Spleen (tissue), 11 donors: ENCODE measurements at regions not wholly inside any gene's neighbourhood (a gene's known extent, or its start where the extent isn't known, plus 50 kb on each side); places are given as distances from the start of the nearest gene placed in this dataset.

Experiments
- DNase-seq: peaks from one replicate; pipeline ENCODE4 v3.0.0-alpha.2; 2020
- H3K27ac ChIP-seq, 8 donors: fragments of 200-600 bp; sonication (generic) in 7 of 8; 1 replicate in 4 of 8; 2 replicates in 4 of 8; pipeline versions ENCODE4 v1.5.0 to v1.8.0; 2016 to 2021; ENCODE audit warnings: inconsistent platforms in 4 of 8, mild to moderate bottlenecking in 4 of 8, moderate library complexity in 1 of 8
- H3K27me3 ChIP-seq, 7 donors: fragments of 200-600 bp; sonication (generic) in 6 of 7; replicated peaks in 1 of 7; 1 replicate in 4 of 7; 2 replicates in 3 of 7; pipeline versions ENCODE4 v1.5.0 to v1.8.0; 2016 to 2021; ENCODE audit warnings: inconsistent platforms in 3 of 7, mild to moderate bottlenecking in 1 of 7
- H3K36me3 ChIP-seq, 6 donors: fragments of 200-600 bp; sonication (generic) in 5 of 6; 1 replicate in 4 of 6; 2 replicates in 2 of 6; pipeline versions ENCODE4 v1.5.0 to v1.8.0; 2016 to 2021; ENCODE audit warnings: inconsistent platforms in 2 of 6
- H3K4me1 ChIP-seq, 6 donors: fragments of 200-600 bp; sonication (generic) in 5 of 6; 1 replicate in 3 of 6; 2 replicates in 3 of 6; pipeline versions ENCODE4 v1.5.0 to v1.8.0; 2016 to 2021; ENCODE audit warnings: inconsistent platforms in 3 of 6
- H3K4me3 ChIP-seq, 8 donors: fragments of 200-600 bp; sonication (generic) in 7 of 8; 1 replicate in 4 of 8; 2 replicates in 4 of 8; pipeline versions ENCODE4 v1.5.0 to v1.8.0; 2016 to 2021; ENCODE audit warnings: inconsistent platforms in 4 of 8, mild to moderate bottlenecking in 4 of 8, moderate library complexity in 2 of 8
- H3K9me3 ChIP-seq, 8 donors: fragments of 200-600 bp; sonication (generic) in 7 of 8; 1 replicate in 4 of 8; 2 replicates in 4 of 8; pipeline versions ENCODE4 v1.5.0 to v1.8.0; 2016 to 2021; ENCODE audit warnings: inconsistent platforms in 4 of 8
- CTCF ChIP-seq, 11 experiments: fragments of 200-600 bp in 7 of 11; fragments of 450-650 bp in 4 of 11; sonication (generic) in 4 of 11; IDR thresholded peaks in 8 of 11; conservative IDR thresholded peaks in 3 of 11; 1 replicate in 7 of 11; 2 replicates in 4 of 11; pipeline versions ENCODE4 v1.4.0 to v1.8.0; 2016 to 2021; ENCODE audit warnings: antibody characterized with exemption in 11 of 11, inconsistent platforms in 4 of 11, mild to moderate bottlenecking in 1 of 11
- POLR2A ChIP-seq, 3 donors: fragments of 450-650 bp; IDR thresholded peaks; one replicate each; pipeline ENCODE4 v1.5.1; 2017; ENCODE audit warnings: antibody characterized with exemption in 3 of 3, mild to moderate bottlenecking in 1 of 3
- POLR2AphosphoS5 ChIP-seq, 3 donors: sonication (generic); formaldehyde crosslinking; IDR thresholded peaks; one replicate each; pipeline ENCODE4 v1.5.1; 2017; ENCODE audit warnings: antibody characterized with exemption in 3 of 3
- WGBS, 5 donors: extraction: QIAGEN DNeasy Blood & Tissue Kit in 3 of 5; methylation state at CpG; one replicate each; pipeline versions ENCODE4 v1.1.5 to v1.1.7; 2013 to 2018; 5-methylcytosine and 5-hydroxymethylcytosine counted together
- intact Hi-C: fragments of 100-400 bp; cut with DNase I; formaldehyde crosslinking; loops from one replicate; pipeline ENCODE4 v1.15.0; 2023; ENCODE audit warnings: low total_unique reads
- donor health status: healthy with polysubstance abuse.
- donor health status: DM: no; HTN: no; CAD: no; lungs with moderate emphysema.
- donor health status: DM: no; HTN: no; CAD: no.
- donor health status: Bipolar disorder and iron deficiency.
- donor health status: healthy.
- donor health status: DM: no; HTN: no; CAD: no.
- donor health status: DM: yes; HTN: yes; CAD: no.

GRCh38 chr1:229948438-229948837 is 118.6 kb upstream of the GALNT2 start:
- WGBS, 5 donors: 75 to 89% (median 83%) methylated on average over 9 of the region's 9 CpGs
- H3K27me3 ChIP-seq: peaks cover 0 to 7% (median 0%) of the 10 kb centered on the region in 7 donors
- H3K27ac ChIP-seq: no peak overlapping the region

GRCh38 chr1:229949500-229949899 is 117.5 kb upstream of the GALNT2 start:
- intact Hi-C loops: no loop called here
- Histone ChIP-seq H3K27ac (no peak overlapping the region), H3K4me3 (no peak overlapping the region), H3K36me3 (no peaks in the 10 kb centered on the region), H3K27me3 (peaks cover 0 to under 1% (median 0%) of the 10 kb centered on the region in 7 donors), H3K4me1 (no peaks in the 10 kb centered on the region), H3K9me3 (no peaks in the 10 kb centered on the region)
- TF ChIP-seq CTCF (IDR thresholded peaks at IDR 0.05 in 8 of 11, conservative IDR thresholded peaks at IDR 0.05 in 3 of 11) (no peak), POLR2AphosphoS5 (IDR thresholded peaks at IDR 0.05) (no peak), POLR2A (IDR thresholded peaks at IDR 0.05) (no peak)
- DNase-seq: no peak
- WGBS, 5 donors: 71 to 88% (median 74%) methylated on average over 3 of the region's 3 CpGs

More at GRCh38 chr1:229948438-229948837, 118.6 kb upstream of the GALNT2 start:
- Histone ChIP-seq H3K4me1 (no peaks in the 10 kb centered on the region), H3K36me3 (no peaks in the 10 kb centered on the region), H3K4me3 (no peak overlapping the region), H3K9me3 (no peaks in the 10 kb centered on the region)
- TF ChIP-seq CTCF (IDR thresholded peaks at IDR 0.05 in 8 of 11, conservative IDR thresholded peaks at IDR 0.05 in 3 of 11) (no peak), POLR2A (IDR thresholded peaks at IDR 0.05) (no peak), POLR2AphosphoS5 (IDR thresholded peaks at IDR 0.05) (no peak)
- intact Hi-C loops: no loop called here
- DNase-seq: no peak

DNA sequence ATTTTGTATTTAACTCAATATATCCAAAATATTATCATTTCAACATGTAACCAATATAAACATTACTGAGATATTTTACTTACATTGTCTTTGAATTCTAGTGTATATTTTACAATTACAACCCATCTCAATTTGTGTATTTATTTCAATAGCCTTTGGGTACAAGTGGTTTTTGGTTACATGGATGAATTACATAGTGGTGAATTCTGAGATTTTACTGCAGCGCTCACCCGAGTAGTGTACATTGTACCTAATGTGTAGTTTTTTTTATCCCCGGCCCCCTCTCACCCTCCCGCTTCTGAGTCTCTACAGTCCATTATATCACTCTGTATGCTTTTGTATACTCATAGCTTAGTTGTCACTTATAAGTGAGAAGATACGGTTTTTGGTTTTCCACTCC is 117.0 kb upstream of the GALNT2 start:
- no peak for DNase-seq
- Histone ChIP-seq H3K4me1 (no peaks in the 10 kb centered on the region), H3K36me3 (no peaks in the 10 kb centered on the region), H3K4me3 (no peak overlapping the region), H3K27me3 (no peaks in the 10 kb centered on the region), H3K27ac (no peak overlapping the region), H3K9me3 (no peaks in the 10 kb centered on the region)
- 91 to 96% (median 94%) methylated on average over 5 of the region's 5 CpGs for WGBS, 5 donors
- TF ChIP-seq CTCF (IDR thresholded peaks at IDR 0.05 in 8 of 11, conservative IDR thresholded peaks at IDR 0.05 in 3 of 11) (no peak), POLR2A (IDR thresholded peaks at IDR 0.05) (no peak), POLR2AphosphoS5 (IDR thresholded peaks at IDR 0.05) (no peak)
- intact Hi-C loops: no loop called here

DNA sequence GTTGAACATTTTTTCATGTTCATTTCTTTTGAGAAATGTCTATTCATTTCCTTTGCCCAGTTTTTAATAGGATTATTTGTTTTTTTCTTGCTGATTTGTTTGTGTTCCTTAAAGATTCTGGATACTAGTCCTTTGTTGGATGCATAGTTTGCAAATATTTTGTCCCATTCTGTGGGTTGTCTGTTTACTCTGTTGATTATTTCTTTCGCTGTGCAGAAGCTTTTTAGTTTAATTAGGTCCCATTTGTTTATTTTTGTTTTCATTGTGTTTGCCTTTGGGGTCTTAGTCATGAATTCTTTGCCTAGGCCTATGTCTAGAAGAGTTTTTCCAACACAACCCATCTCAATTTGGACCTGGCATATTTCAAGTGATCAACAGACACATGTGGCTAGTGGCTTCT is 116.1 kb upstream of the GALNT2 start:
- H3K4me1 ChIP-seq: no peaks in the 10 kb centered on the region
- 72 to 90% (median 76%) methylated on average over 1 of the region's 1 CpG for WGBS, 5 donors
- no peaks in the 10 kb centered on the region for H3K27me3 ChIP-seq
- no peaks in the 10 kb centered on the region for H3K9me3 ChIP-seq
- DNase-seq: no peak
- no peak overlapping the region for H3K4me3 ChIP-seq
- no peak for TF ChIP-seq CTCF (IDR thresholded peaks at IDR 0.05 in 8 of 11, conservative IDR thresholded peaks at IDR 0.05 in 3 of 11)
- no peak for TF ChIP-seq POLR2AphosphoS5 (IDR thresholded peaks at IDR 0.05)
- TF ChIP-seq POLR2A (IDR thresholded peaks at IDR 0.05): no peak
- intact Hi-C loops: no loop called here
- no peaks in the 10 kb centered on the region for H3K36me3 ChIP-seq
- H3K27ac ChIP-seq: no peak overlapping the region
